ENCODE measurements at regions not wholly inside any gene's neighbourhood (a gene's known extent, or its start where the extent isn't known, plus 50 kb on each side); places are given as distances from the start of the nearest gene placed in this dataset.
A peak's percentile ranks its signal among the peaks of the same experiment; 100 is the strongest.

DNA sequence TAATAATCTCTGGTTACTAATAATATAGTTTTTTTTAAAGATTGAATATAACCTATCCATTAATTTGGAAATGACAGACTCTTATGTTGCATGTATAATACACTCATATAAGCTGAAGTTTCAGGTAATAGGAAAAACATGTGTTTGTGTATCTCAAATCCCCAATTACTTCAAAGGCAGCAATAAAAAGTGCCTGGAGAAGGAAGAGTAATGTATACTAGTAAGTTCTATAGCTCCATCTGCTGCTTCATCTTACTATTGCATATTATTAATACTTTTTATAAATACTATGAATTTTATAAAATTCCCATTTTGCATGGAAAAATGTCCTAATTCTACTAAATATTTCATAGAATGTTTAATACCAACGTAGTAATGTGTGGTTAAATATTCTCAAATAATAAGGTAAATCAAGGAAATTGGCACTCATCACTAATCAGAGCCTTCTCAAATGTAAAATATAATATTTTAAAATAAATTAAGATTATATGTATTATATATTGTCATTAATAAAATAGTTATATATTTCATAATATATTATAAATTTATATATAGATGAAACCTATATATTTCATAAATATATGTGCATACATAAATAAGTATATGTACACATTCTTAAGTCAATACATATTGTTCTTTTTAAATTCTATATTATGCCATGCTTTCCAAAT, 311.9 kb downstream of the HGF start:
- ChIA-PET CTCF (ENCODE audit: partially characterized antibody) (interaction anchor here (0.6 to 4.9 kb wide), 8 partner anchors 12 to 763 kb away, joined by 3 to 44 read pairs (median 6); partner anchors contain the start of gene SEMA3C), POLR2A (ENCODE audit: partially characterized antibody) (no interaction called here)
- Histone ChIP-seq H4K5ac (ENCODE audit: insufficient read length, low read depth, low read length) (no peak overlapping the region), H3K36me3 (ENCODE audit: control insufficient read depth in 2 of 4, insufficient read depth in 4 of 4, low read length in 3 of 4) (no peaks in the 10 kb centered on the region), H3K23ac (ENCODE audit: insufficient read length) (no peak overlapping the region), H3K27me3 (replicated peaks in 1 of 4; ENCODE audit: control insufficient read depth in 3 of 4, extremely low read depth in 1 of 4, insufficient read depth in 3 of 4, low read length in 3 of 4) (no peaks in the 10 kb centered on the region), H3K4ac (replicated peaks; ENCODE audit: insufficient read length, low read depth, low read length) (no peak overlapping the region), H3K4me2 (ENCODE audit: insufficient read depth in 1 of 2, low read depth in 2 of 2, low read length in 2 of 2) (no peak overlapping the region), H2BK15ac (ENCODE audit: low read length) (no peak overlapping the region), H3K4me1 (replicated peaks in 1 of 4; ENCODE audit: control insufficient read depth in 3 of 4, insufficient read depth in 4 of 4, low read length in 3 of 4) (no peaks in the 10 kb centered on the region), H3K79me1 (ENCODE audit: low read depth, low read length) (no peaks in the 10 kb centered on the region), H2BK5ac (ENCODE audit: low read depth, low read length) (no peak overlapping the region), H2AK5ac (ENCODE audit: low read depth, low read length) (no peak overlapping the region), H3K4me3 (ENCODE audit: extremely low read depth in 1 of 4, insufficient read depth in 2 of 4, low read depth in 3 of 4, low read length in 4 of 4) (no peak overlapping the region), H3K9me3 (ENCODE audit: insufficient read depth in 2 of 2, low read depth in 1 of 2, low read length in 1 of 2) (no peaks in the 10 kb centered on the region), H3K14ac (ENCODE audit: insufficient read length) (no peak overlapping the region), H4K20me1 (replicated peaks in 1 of 2; ENCODE audit: control insufficient read depth in 1 of 2, insufficient read depth in 2 of 2, low read length in 2 of 2) (no peaks in the 10 kb centered on the region), H3K27ac (ENCODE audit: low read depth, low read length) (no peak overlapping the region), H3K79me2 (ENCODE audit: control insufficient read depth in 1 of 2, insufficient read depth in 2 of 2, low read length in 2 of 2) (no peaks in the 10 kb centered on the region), H3K9ac (replicated peaks in 1 of 4; ENCODE audit: extremely low read depth in 1 of 4, low read depth in 3 of 4, low read length in 3 of 4) (no peak overlapping the region), H2BK12ac (ENCODE audit: low read depth, low read length) (no peak overlapping the region), H4K8ac (ENCODE audit: extremely low read depth, insufficient read depth, low read length) (no peak overlapping the region), H2BK20ac (ENCODE audit: low read length) (no peak overlapping the region), H3K23me2 (ENCODE audit: low read depth, low read length) (no peaks in the 10 kb centered on the region), H2BK120ac (replicated peaks; ENCODE audit: low read depth, low read length) (no peak overlapping the region), H3K18ac (ENCODE audit: extremely low read depth, low read length) (no peak overlapping the region), H3K56ac (replicated peaks; ENCODE audit: insufficient read length, low read depth, low read length) (no peak overlapping the region), H4K91ac (replicated peaks; ENCODE audit: insufficient read length, low read length) (no peak overlapping the region), H2AFZ (ENCODE audit: low read length) (no peak overlapping the region)
- 87% methylated on average over 1 of the region's 1 CpG; no CpG with 5 or more reads in 1 of the 2 experiments for WGBS, 2 experiments (ENCODE audit: extremely low coverage in 1 of 2, insufficient coverage in 1 of 2, insufficient read length in 1 of 2, insufficient replicate concordance in 2 of 2, low coverage in 1 of 2, low lambda C conversion rate in 2 of 2, missing lambda C conversion rate in 1 of 2)
- TF ChIP-seq SP2 (IDR thresholded peaks at IDR 0.05; ENCODE audit: low read length) (no peak), RAD21 (IDR thresholded peaks at IDR 0.05 in 1 of 2, conservative IDR thresholded peaks at IDR 0.05 in 1 of 2; ENCODE audit: low read depth in 2 of 2, low read length in 2 of 2) (peak in 1 of 2 experiments; percentile 36; a peak in 3 of 4 replicates)
- DNase-seq (ENCODE audit: low read depth in 1 of 2, low spot score in 2 of 2) (no peak), FAIRE-seq (no peak)
